Retinal pigment epithelial cell (primary cell): ENCODE measurements at regions not wholly inside any gene's neighbourhood (a gene's known extent, or its start where the extent isn't known, plus 50 kb on each side); places are given as distances from the start of the nearest gene placed in this dataset.
"Not testable (repeated sequence)": the region's sequence is repeated elsewhere in the genome, so short reads cannot be mapped to it uniquely, and the experiment has no call there.

ENCODE experiments used
- DNase-seq: peaks from one replicate; pipeline ENCODE4 v3.0.0-alpha.2; 2010; ENCODE audit warnings: low read depth
- H3K4me3 ChIP-seq: 2 replicates; pipeline ENCODE4 v1.5.1; 2011; ENCODE audit warnings: mild to moderate bottlenecking, low read length, control low read depth, moderate library complexity
- TF ChIP-seq, protein P1 (sequence below): conservative IDR thresholded peaks from 2 replicates; pipeline ENCODE4 v1.5.1; 2011; ENCODE audit warnings: low read depth, low read length, control low read depth, inconsistent platforms

DNA sequence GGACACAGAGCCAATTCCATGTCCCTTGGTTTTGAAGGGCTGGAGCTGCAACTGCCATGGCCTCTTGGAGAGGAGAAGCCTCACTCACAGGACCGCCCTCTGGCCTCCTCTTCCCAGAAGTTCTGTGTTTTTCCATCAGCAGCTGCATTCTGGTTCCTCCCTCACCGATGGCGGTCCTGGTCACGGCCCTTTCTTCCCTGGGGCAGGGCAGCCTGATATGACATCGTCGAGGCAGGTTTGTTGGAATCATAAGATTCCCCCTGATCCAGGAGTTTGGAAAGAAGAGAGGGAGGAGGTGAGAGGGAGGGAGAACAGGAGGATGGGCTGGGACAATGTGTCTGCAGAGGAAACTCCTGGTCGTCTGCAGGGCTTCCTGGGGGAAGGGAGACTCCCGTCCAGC, 82.7 kb upstream of the PDZD8 start:
- no peak for DNase-seq
- TF ChIP-seq, protein P1, sequence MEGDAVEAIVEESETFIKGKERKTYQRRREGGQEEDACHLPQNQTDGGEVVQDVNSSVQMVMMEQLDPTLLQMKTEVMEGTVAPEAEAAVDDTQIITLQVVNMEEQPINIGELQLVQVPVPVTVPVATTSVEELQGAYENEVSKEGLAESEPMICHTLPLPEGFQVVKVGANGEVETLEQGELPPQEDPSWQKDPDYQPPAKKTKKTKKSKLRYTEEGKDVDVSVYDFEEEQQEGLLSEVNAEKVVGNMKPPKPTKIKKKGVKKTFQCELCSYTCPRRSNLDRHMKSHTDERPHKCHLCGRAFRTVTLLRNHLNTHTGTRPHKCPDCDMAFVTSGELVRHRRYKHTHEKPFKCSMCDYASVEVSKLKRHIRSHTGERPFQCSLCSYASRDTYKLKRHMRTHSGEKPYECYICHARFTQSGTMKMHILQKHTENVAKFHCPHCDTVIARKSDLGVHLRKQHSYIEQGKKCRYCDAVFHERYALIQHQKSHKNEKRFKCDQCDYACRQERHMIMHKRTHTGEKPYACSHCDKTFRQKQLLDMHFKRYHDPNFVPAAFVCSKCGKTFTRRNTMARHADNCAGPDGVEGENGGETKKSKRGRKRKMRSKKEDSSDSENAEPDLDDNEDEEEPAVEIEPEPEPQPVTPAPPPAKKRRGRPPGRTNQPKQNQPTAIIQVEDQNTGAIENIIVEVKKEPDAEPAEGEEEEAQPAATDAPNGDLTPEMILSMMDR, result no peak
- no peak overlapping the region for H3K4me3 ChIP-seq

DNA sequence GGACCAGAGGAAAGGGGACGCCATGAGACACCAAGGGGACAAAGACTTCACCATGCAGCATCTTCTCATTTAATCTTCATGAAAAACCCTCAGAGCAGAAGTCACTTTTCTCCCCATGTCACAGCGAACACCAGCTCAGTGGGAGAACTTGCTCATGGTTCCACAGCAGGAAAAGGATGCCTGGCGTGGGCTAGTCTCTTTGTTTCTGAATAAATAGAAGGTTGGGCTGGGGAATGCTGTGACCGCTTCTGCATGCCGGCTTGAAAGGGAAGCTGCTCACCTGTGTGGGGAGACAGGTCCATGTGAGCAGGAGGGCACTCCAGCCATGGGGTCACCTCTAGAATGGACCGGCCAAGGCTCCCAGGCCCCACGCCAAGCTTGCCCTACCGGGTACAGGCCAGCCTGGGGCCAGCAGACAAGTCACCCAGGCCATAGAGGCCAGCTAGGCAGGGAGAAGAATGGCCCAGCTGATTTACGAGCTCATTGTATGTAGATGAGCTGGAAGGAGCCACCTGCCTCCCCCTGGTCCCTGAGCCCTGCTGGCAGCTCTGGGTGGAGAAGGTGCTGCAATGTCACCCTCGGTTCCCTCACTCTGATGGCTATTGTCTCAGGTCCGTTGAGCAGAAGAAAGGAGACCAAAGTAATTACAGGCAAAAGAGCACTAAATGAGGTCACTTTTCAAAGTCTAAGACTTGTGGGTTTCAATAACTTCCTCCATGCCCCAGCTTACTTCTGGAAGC, 82.0 kb upstream of the PDZD8 start:
- H3K4me3 ChIP-seq, result no peak overlapping the region
- no peak for DNase-seq
- TF ChIP-seq, protein P1, result no peak

DNA sequence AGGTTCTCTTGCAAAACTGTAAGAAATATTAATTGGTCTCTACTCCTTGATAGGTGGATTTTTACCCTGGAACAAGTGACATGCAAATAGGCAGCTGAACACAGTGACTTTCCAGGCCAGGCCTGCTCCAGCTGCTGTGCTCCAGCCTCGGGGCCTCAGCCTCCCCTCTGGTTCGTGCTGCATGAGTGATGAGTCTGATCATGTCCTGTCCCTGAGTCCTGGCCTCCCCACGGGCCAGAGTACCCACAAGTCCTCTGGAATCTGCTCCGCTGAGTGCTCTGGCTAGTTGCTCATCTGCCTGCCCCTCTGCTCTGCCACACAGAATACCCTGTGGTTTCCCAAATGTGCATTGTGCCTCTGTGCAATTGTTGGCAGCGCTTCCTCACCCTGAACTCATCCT, 80.1 kb upstream of the PDZD8 start:
- no peak for DNase-seq
- TF ChIP-seq, protein P1, result no peak
- no peak overlapping the region for H3K4me3 ChIP-seq

DNA sequence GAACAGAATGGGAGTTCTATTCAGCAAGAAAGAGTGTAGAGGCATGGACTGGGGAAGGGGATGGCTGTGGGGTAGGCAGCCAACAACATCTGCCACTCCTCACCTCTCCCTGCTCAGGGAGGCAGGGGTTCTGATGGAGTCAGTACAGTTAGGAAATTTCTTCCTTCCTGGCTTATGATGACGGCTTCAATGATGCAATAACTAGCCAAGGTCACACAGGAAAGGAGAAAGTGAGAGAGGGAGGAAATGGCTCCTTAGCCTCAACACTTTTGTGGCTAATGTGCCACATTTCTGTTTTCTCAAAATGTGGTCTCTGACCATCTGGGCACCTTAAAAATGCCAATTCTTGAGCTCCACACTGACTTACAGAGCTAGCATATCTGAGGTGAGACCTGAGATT, 79.3 kb upstream of the PDZD8 start:
- no peak for DNase-seq
- TF ChIP-seq, protein P1, result no peak
- H3K4me3 ChIP-seq, result no peak overlapping the region

DNA sequence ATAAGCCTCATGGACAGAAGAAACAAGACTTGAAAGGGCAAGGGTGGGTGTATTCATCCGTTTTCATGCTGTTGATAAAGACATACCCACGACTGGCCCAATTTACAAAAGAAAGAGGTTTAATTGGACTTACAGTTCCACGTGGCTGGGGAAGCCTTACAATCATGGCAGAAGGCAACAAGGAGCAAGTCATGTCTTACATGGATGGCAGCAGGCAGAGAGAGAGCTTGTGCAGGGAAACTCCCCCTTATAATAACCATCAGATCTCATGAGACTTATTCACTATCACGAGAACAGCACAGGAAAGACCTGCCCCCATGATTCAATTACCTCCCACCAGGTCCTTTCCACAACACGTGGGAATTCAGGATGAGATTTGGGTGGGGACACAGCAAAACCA, 78.2 kb upstream of the PDZD8 start:
- DNase-seq, H3K4me3 ChIP-seq: not testable (repeated sequence)

DNA sequence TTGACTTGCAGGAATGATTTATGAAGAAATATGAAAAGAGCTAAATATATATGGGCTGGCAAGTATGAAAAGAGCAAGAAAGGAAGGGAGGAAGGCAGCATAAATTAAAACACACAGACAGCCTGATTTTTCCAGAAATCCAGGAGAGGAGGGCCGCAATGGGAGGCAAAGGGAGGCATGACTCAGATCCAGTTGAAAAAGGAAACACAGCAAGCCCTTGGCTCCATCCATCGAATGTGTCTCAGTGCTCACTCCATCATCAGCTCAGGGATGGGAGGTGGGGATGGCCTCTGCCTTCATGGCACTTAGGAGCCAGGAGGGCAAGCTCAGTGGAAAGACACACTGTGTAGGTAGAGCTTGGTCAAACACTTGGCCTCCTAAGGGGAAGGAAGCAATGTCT, 75.7 kb upstream of the PDZD8 start:
- no peak for DNase-seq
- H3K4me3 ChIP-seq, result no peak overlapping the region
- TF ChIP-seq, protein P1, result no peak

DNA sequence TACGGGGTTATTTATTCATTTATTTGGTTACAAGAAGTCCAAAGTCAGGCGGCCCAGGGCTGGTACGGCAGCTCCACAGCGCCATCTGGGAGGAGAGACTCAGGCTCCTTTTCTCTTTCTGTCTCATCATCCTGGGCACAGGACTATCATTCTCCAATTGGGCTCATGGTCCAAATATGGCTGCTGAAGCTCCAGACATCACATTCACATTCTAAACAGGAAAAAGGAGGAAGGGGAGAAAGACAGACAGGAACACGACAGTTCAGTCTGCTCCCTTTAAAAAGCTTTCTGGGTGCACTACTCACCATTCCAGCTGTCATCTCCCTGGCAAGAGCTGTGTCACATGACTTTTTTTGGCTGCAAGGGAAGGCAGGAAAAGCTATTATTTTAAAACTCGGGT, 74.4 kb upstream of the PDZD8 start:
- DNase-seq, result no peak
- no peak overlapping the region for H3K4me3 ChIP-seq
- TF ChIP-seq, protein P1, result no peak

DNA sequence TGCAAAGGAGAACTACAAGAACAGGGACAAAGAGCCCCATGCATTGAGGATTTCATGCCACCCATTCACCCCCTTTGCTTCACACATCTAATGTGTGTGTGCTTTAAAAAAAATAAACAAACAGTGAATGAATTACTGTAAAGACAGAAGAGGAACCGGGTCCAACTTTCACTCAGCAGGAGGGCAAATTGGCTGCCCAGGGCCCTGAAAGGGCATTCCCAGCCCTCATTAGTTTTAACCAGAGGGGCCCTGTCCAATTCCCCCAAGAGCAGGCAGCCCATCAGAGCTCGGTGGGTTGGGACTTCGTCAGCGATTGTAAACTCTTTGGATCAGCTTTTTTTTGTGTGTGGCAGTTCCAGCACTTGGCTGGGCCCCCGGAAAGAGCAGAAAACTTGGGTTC, 73.6 kb upstream of the PDZD8 start:
- TF ChIP-seq, protein P1, result no peak
- no peak for DNase-seq
- no peak overlapping the region for H3K4me3 ChIP-seq
